OCI-LY3 (cell line): ENCODE measurements at regions not wholly inside any gene's neighbourhood (a gene's known extent, or its start where the extent isn't known, plus 50 kb on each side); places are given as distances from the start of the nearest gene placed in this dataset.

ENCODE experiments used
- EZH2phosphoT487 ChIP-seq: fragments of 200-600 bp; shearing (Covaris generic); IDR thresholded peaks from 2 replicates; pipeline ENCODE4 v1.6.1; 2018; ENCODE audit warnings: antibody characterized with exemption, mixed run types, low read depth
- TF ChIP-seq, protein P1 (sequence below): fragments of 200-600, 300-600 bp; sonication (generic); IDR thresholded peaks from 2 replicates; pipeline ENCODE4 v1.5.1; 2014; ENCODE audit warnings: antibody characterized with exemption, low read length, low read depth

DNA sequence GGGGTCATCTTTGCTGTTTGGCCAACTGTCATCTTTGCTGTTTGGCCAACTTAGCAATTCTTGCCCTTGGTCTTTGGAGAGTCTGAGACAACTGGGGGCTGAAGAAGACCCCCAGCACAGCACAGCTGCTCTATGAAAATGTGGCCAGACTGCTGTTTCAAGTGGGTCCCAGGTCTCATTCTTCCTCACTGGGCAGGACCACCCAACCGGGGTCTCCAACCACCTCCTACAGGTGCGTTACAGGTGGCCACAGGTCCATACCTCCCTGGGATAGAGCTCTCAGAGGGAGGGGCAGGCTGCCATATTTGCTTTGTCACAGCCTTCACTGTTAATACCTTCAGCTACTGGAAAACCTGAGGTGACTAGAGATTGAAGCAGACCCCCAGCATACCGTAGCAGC is 82.1 kb upstream of the TCEAL2 start:
- TF ChIP-seq, protein P1, sequence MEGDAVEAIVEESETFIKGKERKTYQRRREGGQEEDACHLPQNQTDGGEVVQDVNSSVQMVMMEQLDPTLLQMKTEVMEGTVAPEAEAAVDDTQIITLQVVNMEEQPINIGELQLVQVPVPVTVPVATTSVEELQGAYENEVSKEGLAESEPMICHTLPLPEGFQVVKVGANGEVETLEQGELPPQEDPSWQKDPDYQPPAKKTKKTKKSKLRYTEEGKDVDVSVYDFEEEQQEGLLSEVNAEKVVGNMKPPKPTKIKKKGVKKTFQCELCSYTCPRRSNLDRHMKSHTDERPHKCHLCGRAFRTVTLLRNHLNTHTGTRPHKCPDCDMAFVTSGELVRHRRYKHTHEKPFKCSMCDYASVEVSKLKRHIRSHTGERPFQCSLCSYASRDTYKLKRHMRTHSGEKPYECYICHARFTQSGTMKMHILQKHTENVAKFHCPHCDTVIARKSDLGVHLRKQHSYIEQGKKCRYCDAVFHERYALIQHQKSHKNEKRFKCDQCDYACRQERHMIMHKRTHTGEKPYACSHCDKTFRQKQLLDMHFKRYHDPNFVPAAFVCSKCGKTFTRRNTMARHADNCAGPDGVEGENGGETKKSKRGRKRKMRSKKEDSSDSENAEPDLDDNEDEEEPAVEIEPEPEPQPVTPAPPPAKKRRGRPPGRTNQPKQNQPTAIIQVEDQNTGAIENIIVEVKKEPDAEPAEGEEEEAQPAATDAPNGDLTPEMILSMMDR: no peak
- no peak for TF ChIP-seq EZH2phosphoT487
